Forelimb muscle (tissue), 1 donor: ENCODE measurements at regions not wholly inside any gene's neighbourhood (a gene's known extent, or its start where the extent isn't known, plus 50 kb on each side); places are given as distances from the start of the nearest gene placed in this dataset.

ENCODE experiments used
- DNase-seq: peaks from one replicate; pipeline ENCODE4 v3.0.0-alpha.2; 2013; ENCODE audit warnings: low read depth

DNA sequence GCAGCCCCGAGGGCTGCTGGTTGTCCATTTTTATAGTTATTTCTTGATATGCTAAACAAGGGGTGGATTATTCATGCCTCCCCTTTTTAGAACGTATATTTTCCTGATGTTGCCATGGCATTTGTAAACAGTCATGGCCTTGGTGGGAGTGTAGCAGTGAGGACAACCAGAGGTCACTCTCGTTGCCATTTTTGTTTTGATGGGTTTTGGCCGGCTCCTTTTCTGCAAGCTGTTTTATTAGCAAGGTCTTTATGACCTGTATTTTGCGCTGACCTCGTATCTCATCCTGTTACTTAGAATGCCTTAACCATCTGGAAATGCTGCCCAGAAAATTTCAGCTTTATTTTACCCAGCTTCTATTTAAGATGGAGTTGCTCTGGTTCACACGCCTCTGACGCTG lies 825.8 kb upstream of the CDH2 start:
- DNase-seq, result no peak

DNA sequence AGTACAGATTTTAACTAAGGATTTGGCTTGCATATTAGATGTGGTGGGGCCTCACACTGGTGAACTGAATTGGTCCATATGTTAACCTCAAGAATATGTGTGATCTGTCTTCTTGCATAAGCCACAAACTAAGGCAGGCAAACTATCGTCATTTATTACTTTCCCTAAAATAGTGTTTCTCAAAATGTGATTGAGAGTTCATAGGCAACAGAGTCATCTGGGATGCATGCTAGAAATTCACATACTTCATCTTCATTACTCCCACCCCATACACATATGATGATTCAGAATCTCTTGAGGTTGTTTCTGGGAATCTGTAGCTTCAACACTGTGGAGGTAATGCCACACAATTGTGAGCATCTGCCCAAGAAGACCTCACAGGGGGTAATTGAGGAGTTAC lies 822.8 kb upstream of the CDH2 start:
- DNase-seq, result no peak

DNA sequence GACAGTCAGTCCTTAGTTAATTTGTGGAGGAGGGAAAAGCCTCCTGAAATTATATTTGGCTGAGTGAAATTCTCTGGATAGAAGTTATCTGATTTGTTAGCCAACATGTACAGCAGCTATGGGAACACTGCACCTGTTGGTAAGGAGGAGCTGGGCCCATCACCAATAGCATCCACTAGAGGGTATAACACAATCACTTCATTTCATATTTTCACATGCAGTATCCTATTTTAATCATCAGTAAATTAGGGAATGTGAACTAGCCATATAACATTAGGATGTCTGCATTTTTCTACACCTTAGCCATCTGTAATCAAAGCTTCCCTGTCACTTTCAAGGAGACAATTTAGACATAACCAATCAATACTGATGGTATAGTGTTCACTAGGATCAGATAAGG lies 818.4 kb upstream of the CDH2 start:
- no peak for DNase-seq

GRCh38 chr18:28984731-28985130 lies 807.8 kb upstream of the CDH2 start:
- DNase-seq, result no peak

DNA sequence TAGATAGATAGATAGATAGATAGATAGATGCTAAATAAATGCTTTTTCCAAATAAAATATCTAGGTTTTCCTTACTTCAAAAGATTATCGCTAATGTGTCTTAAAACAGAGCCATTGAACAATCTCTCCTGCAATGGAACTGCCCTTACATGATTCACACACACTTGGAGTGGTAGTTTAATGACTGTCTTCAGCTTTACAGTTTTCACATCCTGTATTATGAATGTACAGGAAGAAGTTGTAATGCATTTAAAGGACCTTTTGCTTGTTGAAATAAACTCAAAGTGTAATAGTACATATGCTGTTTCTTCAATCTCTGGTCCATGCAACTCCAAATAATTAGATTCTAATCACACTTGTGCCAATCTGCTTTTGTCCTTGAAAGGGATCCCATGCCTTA lies 797.6 kb upstream of the CDH2 start:
- no peak for DNase-seq

GRCh38 chr18:28973324-28973723 lies 796.4 kb upstream of the CDH2 start:
- no peak for DNase-seq

DNA sequence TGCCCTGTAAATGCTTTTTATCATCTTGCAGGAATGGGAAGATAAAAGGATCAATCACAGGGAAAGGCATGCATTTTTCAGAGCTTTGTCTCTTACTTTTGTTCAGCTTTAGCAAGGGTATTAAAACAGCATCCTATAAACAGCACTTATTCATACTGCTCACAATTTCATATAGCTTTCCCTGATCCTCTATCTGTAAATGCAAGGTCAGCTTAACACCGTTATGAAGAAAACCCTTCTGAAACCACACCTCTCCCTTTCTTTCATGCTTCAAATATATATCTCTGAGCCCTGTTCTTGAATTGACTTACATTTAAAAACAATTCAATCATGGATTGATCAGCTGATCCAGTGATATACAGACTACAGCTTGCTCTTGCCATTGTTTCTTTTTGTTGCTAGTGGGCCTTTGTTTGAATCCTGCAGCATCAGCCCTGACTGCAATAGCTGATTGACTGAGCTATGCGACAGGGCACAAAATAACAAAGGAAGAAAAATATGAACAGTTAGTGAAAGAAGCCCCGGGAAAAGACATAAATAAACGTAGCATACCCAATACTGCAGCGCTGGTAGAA lies 795.5 kb upstream of the CDH2 start:
- DNase-seq, result no peak

DNA sequence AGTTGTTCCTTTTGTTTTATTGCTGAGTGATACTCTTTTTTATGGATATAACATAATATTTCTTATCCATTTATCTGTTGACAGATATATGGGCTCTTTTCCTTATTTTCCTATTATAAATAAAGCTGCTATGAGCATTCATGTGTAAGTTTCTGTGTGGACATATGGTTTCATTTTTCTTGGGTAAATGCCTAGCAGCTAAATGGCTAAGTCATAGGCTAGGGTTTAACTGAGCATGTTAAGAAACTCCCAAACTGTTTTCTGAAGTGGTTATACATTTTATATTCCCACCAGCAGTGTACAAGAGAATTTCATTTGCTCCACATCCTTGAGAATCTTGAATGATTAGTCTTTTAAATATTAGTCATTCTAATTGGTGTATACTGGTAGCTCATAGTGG lies 786.6 kb upstream of the CDH2 start:
- DNase-seq, result no peak

DNA sequence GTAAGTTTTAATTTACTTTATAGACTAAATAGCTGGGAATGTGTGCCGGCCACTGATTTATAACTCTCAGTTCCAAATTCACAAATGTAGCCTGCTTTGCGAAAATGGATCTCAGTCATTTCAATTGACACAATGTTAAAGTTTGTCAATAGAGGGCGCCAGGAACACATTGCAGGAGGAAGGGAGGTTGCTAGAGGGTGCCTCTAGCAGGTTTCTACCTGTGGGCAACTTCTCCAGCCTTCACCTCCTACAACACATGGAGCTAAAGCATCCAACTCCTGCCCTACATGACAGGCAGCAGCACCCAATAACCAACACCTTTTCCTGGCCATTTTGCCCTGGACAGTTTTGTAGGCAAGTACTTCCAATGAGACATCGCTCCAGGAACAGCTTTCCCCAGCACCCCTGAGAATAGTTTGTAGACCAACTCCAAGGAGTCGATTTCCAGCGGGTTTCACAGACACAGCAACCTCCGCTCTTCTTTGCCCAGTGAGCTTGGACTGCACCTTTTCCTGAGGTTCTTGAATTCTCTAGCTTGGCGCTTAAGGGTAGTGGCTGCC lies 784.8 kb upstream of the CDH2 start:
- no peak for DNase-seq

DNA sequence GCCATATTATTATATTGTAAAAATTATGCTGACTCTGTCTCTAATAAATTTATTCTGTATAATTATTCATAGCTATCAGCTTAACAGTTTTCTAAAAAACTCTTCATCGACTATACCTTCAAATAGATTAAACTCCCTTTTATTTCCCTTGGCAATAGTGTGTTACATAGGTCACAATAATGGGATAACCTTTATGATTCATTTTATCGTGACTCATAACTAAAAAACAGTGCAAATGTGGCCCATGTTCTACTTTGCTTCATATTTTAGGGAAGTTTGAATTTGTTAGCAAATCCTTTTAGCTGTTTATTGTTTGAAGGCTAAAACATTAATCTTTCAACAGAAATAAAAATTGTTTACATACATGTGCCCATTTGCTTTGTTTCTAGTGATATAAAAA lies 783.2 kb upstream of the CDH2 start:
- DNase-seq, result no peak

DNA sequence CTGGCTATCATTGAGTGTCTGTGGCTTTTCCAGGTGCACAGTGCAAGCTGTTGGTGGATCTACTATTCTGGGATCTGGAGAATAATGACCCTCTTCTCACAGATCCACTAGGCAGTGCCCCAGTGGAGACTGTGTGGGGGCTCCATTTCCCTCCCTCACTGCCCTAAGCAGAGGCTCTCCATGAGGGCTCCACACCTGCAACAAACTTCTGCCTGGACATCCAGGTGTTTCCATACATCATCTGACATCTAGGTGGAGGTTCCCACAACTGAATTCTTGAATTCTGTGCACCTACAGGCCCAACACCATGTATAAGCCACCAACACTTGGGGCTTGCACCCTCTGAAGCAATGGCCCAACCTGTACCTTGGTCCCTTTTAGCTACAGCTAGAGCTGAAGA lies 775.4 kb upstream of the CDH2 start:
- DNase-seq, result no peak

- no peak for DNase-seq
Observed at GRCh38 chr18:28947900-28948299, 771.0 kb upstream of the CDH2 start.

DNA sequence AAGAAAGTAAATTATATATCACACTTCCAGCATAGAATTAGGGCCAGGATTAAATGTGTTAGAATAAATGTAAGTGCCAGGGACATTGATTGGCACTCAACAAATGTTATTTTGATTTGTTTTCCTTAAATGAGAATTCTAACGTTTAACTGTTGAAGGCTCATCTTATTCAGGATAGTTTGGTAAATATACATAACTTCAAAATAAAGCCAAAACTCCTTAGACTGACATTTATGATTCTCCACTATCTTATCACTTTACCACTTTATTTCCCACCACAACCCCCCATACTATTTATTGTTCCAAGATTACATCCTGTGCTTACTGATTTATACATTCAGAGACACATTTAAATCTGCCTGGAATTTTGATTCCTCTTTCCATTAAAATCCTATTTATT lies 769.5 kb upstream of the CDH2 start:
- no peak for DNase-seq

DNA sequence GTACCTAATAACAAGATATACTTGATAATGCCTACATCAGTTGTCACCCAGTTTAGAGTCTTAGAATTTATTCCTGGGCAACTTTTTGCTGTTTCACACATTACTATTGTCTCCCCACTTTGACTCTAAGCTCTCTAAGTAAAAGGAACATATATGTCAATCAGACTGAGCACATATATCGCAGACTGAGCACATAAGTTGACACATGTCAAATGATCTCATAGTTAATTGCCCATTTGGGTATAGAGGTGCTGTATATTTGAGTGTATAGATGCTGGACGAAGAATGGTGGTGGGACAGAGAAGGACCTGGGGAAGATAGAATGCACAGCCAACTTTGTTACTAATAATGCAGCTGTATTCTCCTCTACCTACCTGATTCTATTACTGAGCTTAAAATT lies 746.0 kb upstream of the CDH2 start:
- no peak for DNase-seq

DNA sequence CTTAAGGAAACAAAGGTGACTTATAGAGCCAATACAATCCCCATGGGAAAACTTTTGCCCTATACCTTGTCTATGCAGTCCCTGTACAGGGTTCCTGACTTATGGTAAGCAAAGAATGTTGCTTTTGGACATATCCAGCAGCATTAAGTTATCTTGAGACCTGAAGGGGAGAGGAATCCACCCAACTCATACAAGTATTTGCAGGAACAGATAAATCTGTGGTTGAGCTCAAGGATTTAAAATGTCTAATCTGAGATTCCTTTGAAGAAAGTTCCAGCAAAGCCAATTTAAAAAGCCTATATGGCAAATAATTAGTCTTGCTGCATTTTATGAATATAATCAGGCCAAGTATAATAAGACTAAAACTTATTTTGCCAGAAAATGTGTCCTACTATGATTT lies 739.5 kb upstream of the CDH2 start:
- DNase-seq, result no peak

DNA sequence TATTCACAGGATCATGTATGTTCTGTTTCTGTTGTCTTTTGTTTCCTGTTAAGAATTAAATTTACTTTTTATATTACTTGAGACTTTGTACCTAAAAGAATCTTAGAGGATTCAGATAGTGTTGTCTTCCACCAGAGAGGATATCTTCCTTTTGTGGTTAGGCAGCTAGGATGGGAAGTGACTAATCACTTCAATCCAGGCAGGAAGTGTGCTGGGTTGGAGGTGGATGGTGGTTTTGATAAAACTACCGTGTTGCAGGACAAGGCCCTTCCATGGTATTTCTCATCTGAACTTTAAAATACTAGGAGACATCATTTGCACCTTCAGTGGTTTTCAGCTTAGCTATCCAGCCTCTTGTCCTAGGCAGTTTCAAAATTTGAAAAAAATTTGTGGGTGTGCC lies 728.6 kb upstream of the CDH2 start:
- DNase-seq, result no peak

- no peak for DNase-seq
Observed at GRCh38 chr18:28904789-28905364, 727.9 kb upstream of the CDH2 start.

DNA sequence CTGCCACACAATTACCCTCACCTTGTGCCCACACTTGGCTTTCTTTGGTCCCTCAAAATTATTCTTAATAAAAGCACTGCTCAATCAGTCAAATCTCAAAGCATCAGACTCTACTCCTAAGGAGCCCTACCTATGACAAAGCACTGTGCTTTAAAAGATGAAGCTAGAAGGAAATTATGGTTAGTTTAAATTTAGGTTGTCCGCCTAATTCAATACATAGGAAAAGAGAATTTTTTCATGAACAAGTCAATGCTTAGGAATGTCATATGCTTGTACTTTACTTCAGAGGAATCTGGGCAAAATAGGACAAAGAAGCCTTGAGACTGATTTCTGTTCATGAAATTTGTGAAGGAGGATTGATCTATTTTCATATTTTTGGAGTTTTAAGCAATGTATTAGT lies 726.4 kb upstream of the CDH2 start:
- no peak for DNase-seq

- no peak for DNase-seq
Observed at GRCh38 chr18:28890791-28891190, 713.9 kb upstream of the CDH2 start.

- DNase-seq, result no peak
Observed at GRCh38 chr18:28884304-28884703, 707.4 kb upstream of the CDH2 start.

- no peak for DNase-seq
Observed at GRCh38 chr18:28880856-28881255, 703.9 kb upstream of the CDH2 start.

DNA sequence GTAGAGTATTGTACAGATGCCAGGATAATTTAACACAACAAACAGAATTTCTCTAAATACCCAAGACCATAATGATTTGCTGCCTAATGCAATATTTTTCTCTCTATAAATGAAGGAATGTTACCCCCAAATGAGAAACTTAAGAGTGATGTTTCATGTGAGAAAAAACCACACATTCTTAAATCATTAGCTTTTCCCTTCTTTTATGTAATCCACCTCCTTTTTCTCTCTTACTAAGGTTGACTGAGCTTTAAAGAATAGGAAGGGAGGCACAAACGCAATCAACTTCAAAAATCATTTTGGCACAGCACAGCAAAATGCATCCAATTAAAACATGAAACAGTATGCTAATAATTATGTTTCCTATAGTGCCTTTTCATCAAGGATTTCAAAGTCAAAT lies 698.1 kb upstream of the CDH2 start:
- no peak for DNase-seq

GRCh38 chr18:28863396-28863795 lies 686.5 kb upstream of the CDH2 start:
- DNase-seq, result no peak

GRCh38 chr18:28858248-28858647 lies 681.3 kb upstream of the CDH2 start:
- DNase-seq, result no peak
